ENCODE measurements at regions not wholly inside any gene's neighbourhood (a gene's known extent, or its start where the extent isn't known, plus 50 kb on each side); places are given as distances from the start of the nearest gene placed in this dataset.
A peak's percentile ranks its signal among the peaks of the same experiment; 100 is the strongest.

GRCh38 chr7:18243731-18244130, 216.1 kb upstream of the PRPS1L1 start:
- no peak for DNase-seq (ENCODE audit: low read depth)

- DNase-seq (ENCODE audit: low read depth) = no peak
Observed at GRCh38 chr7:18250133-18250532, 222.5 kb upstream of the PRPS1L1 start.

GRCh38 chr7:18257711-18258110, 230.1 kb upstream of the PRPS1L1 start:
- peak; percentile 19 for DNase-seq (ENCODE audit: low read depth)

- no peak for DNase-seq (ENCODE audit: low read depth)
Observed at GRCh38 chr7:18262058-18262457, 233.5 kb upstream of the HDAC9 start.

- DNase-seq (ENCODE audit: low read depth) = no peak
Observed at GRCh38 chr7:18265611-18266281, 229.8 kb upstream of the HDAC9 start.

GRCh38 chr7:18268571-18268970, 227.0 kb upstream of the HDAC9 start:
- DNase-seq (ENCODE audit: low read depth) = no peak

- DNase-seq (ENCODE audit: low read depth) = no peak
Observed at GRCh38 chr7:18276380-18276779, 219.2 kb upstream of the HDAC9 start.

GRCh38 chr7:18278316-18278715, 217.2 kb upstream of the HDAC9 start:
- no peak for DNase-seq (ENCODE audit: low read depth)

- DNase-seq (ENCODE audit: low read depth) = no peak
Observed at GRCh38 chr7:18283045-18283444, 212.5 kb upstream of the HDAC9 start.

- DNase-seq (ENCODE audit: low read depth) = no peak
Observed at GRCh38 chr7:18287482-18287881, 208.1 kb upstream of the HDAC9 start.

GRCh38 chr7:18288322-18289037, 207.1 kb upstream of the HDAC9 start:
- DNase-seq (ENCODE audit: low read depth) = no peak

- DNase-seq (ENCODE audit: low read depth) = no peak
Observed at GRCh38 chr7:18289788-18290187, 205.8 kb upstream of the HDAC9 start.

GRCh38 chr7:18290223-18290622, 205.3 kb upstream of the HDAC9 start:
- no peak for DNase-seq (ENCODE audit: low read depth)

GRCh38 chr7:18290865-18291264, 204.7 kb upstream of the HDAC9 start:
- no peak for DNase-seq (ENCODE audit: low read depth)

- DNase-seq (ENCODE audit: low read depth) = no peak
Observed at GRCh38 chr7:18292584-18292983, 203.0 kb upstream of the HDAC9 start.

GRCh38 chr7:18293759-18294158, 201.8 kb upstream of the HDAC9 start:
- no peak for DNase-seq (ENCODE audit: low read depth)

GRCh38 chr7:18294411-18294810, 201.1 kb upstream of the HDAC9 start:
- DNase-seq (ENCODE audit: low read depth) = no peak

- DNase-seq (ENCODE audit: low read depth) = no peak
Observed at GRCh38 chr7:18295781-18296423, 199.6 kb upstream of the HDAC9 start.

- no peak for DNase-seq (ENCODE audit: low read depth)
Observed at GRCh38 chr7:18302097-18302496, 193.5 kb upstream of the HDAC9 start.

- no peak for DNase-seq (ENCODE audit: low read depth)
Observed at GRCh38 chr7:18305866-18306265, 189.7 kb upstream of the HDAC9 start.

- no peak for DNase-seq (ENCODE audit: low read depth)
Observed at GRCh38 chr7:18306696-18307095, 188.9 kb upstream of the HDAC9 start.

- no peak for DNase-seq (ENCODE audit: low read depth)
Observed at GRCh38 chr7:18308938-18309337, 186.6 kb upstream of the HDAC9 start.

GRCh38 chr7:18312482-18312881, 183.1 kb upstream of the HDAC9 start:
- no peak for DNase-seq (ENCODE audit: low read depth)

All from Daoy (cell line).